GM12892 (cell line): ENCODE measurements at regions not wholly inside any gene's neighbourhood (a gene's known extent, or its start where the extent isn't known, plus 50 kb on each side); places are given as distances from the start of the nearest gene placed in this dataset.

ENCODE experiments used
- POLR2A ChIP-seq: IDR thresholded peaks from 2 replicates; pipeline ENCODE4 v1.6.1; 2011; ENCODE audit warnings: low read depth, low read length, control low read depth
- POLR2AphosphoS5 ChIP-seq: IDR thresholded peaks from 2 replicates; pipeline ENCODE4 v1.6.1; 2011; ENCODE audit warnings: low read depth, low read length, control low read depth

DNA sequence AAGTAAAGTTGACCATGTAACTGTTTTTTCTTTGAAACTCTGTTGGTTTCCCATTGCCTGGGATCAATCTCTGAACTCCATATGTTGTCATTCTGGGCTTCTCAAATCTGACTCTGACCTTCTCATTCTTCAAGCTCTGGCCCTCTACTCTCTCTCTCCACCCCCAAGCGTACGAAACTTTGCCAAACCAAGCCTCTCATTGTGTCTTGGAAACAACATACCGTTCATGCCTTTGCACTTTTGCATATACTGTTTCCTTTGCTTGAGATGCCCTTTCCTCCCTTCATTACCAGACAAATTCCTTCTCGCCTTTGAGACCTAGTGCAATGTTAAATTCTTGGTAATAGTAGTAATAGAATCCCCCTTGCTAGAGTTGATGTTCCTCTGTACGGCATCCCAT lies 113.7 kb downstream of the OLFM4 start:
- TF ChIP-seq POLR2A (no peak), POLR2AphosphoS5 (no peak)
